GM12878 (cell line): ENCODE measurements at regions not wholly inside any gene's neighbourhood (a gene's known extent, or its start where the extent isn't known, plus 50 kb on each side); places are given as distances from the start of the nearest gene placed in this dataset.

ENCODE experiments used
- ATAC-seq: fragments of 200-7000 bp; cut with Tn5 transposase; 3 replicates; pipeline ENCODE4 v1.9.1; 2020; ENCODE audit warnings: mild to moderate bottlenecking, moderate library complexity
- BruUV-seq: library from RNA; stranded (reverse); fragments of 400-500 nt; replicated peaks from 2 replicates; lab custom pipeline; 2021; lab: Mats Ljungman, UMichigan
- CTCF ChIA-PET: fragments of 300-600 bp; sonication (Branson Sonifier 250); formaldehyde crosslinking; extraction: SDS; loops from one replicate; lab custom pipeline; 2021; ENCODE audit warnings: inconsistent platforms; lab: Yijun Ruan, JAX
- POLR2A ChIA-PET: fragments of 350-600 bp; formaldehyde crosslinking; extraction: SDS; loops from one replicate; lab custom pipeline; 2021; ENCODE audit warnings: inconsistent platforms; lab: Charles Lee
- RAD21 ChIA-PET: fragments of 300-600 bp; sonication (Branson Sonifier 250); formaldehyde crosslinking; loops from one replicate; lab custom pipeline; 2023; ENCODE audit warnings: antibody characterized with exemption; ENCODE audit not compliant: unreplicated experiment; lab: Charles Lee
- SMC1A ChIA-PET: fragments of 300-600 bp; sonication (Branson Sonifier 250); formaldehyde crosslinking; loops from one replicate; lab custom pipeline; 2023; ENCODE audit not compliant: unreplicated experiment, uncharacterized antibody; lab: Charles Lee
- DNase-seq: peaks from one replicate; pipeline ENCODE4 v3.0.0-alpha.2; 2011; ENCODE audit warnings: low read depth, low spot score
- FAIRE-seq: peaks from 3 replicates; lab custom pipeline; 2011; peaks lifted over from hg19 to GRCh38; lab: Jason Lieb, UNC
- H2AFZ ChIP-seq: 2 replicates; pipeline ENCODE4 v1.6.0; 2011; ENCODE audit warnings: low read depth, low read length, control low read depth; ENCODE audit not compliant: control insufficient read depth
- H3K27ac ChIP-seq: 2 replicates; pipeline ENCODE4 v1.5.1; 2011; ENCODE audit warnings: control low read depth; ENCODE audit not compliant: control insufficient read depth, insufficient read depth
- H3K27me3 ChIP-seq, 2 experiments: replicated peaks in 1 of 2; 2 replicates each; pipeline versions ENCODE4 v1.6.0 to v1.6.1; 2011; ENCODE audit warnings: low read length in 1 of 2; ENCODE audit not compliant: control insufficient read depth in 2 of 2, insufficient read depth in 2 of 2
- H3K36me3 ChIP-seq, 2 experiments: 2 replicates each; pipeline ENCODE4 v1.5.1; 2011; ENCODE audit warnings: low read length in 1 of 2; ENCODE audit not compliant: control insufficient read depth in 2 of 2, insufficient read depth in 2 of 2
- H3K4me1 ChIP-seq: 2 replicates; pipeline ENCODE4 v1.6.1; 2011; ENCODE audit warnings: mild to moderate bottlenecking, low read length, moderate library complexity, mixed read lengths; ENCODE audit not compliant: control insufficient read depth, insufficient read depth
- H3K4me2 ChIP-seq: 2 replicates; pipeline ENCODE4 v1.6.0; 2011; ENCODE audit warnings: control low read depth; ENCODE audit not compliant: control insufficient read depth, insufficient read depth
- H3K4me3 ChIP-seq: fragments of 200-600 bp; sonication (generic); 2 replicates; pipeline ENCODE4 v1.5.1; 2016
- H3K79me2 ChIP-seq: 2 replicates; pipeline ENCODE4 v1.6.0; 2011; ENCODE audit warnings: low read length; ENCODE audit not compliant: control insufficient read depth, insufficient read depth
- H3K9ac ChIP-seq: 2 replicates; pipeline ENCODE4 v1.8.0; 2011; ENCODE audit warnings: low read length, control low read depth, mixed read lengths; ENCODE audit not compliant: control insufficient read depth, insufficient read depth
- H3K9me3 ChIP-seq: replicated peaks from 3 replicates; pipeline ENCODE4 v1.5.1; 2011; ENCODE audit warnings: mild to moderate bottlenecking, low read length; ENCODE audit not compliant: control insufficient read depth, insufficient read depth
- H4K20me1 ChIP-seq: 2 replicates; pipeline ENCODE4 v1.6.0; 2011; ENCODE audit not compliant: control insufficient read depth, insufficient read depth
- BCL11A ChIP-seq: IDR thresholded peaks from 2 replicates; pipeline ENCODE4 v1.6.1; 2011; ENCODE audit warnings: low read depth, low read length
- CREM ChIP-seq: IDR thresholded peaks from 2 replicates; pipeline ENCODE4 v1.6.1; 2014; ENCODE audit warnings: antibody characterized with exemption, low read depth
- EED ChIP-seq: sonication (generic); IDR thresholded peaks from 2 replicates; pipeline ENCODE4 v1.6.1; 2016; ENCODE audit warnings: antibody characterized with exemption, low read depth
- EZH2 ChIP-seq: IDR thresholded peaks from 2 replicates; pipeline ENCODE4 v1.6.1; 2012; ENCODE audit warnings: low read depth, mild to moderate bottlenecking, control low read depth, inconsistent platforms, low read length, borderline replicate concordance; ENCODE audit not compliant: control insufficient read depth
- FOS ChIP-seq: IDR thresholded peaks from 3 replicates; pipeline ENCODE4 v1.6.1; 2011; ENCODE audit warnings: borderline replicate concordance; ENCODE audit not compliant: insufficient read length; ENCODE audit errors: extremely low read depth
- HDAC6 ChIP-seq: fragments of 200-600 bp; sonication (generic); IDR thresholded peaks from one replicate; pipeline ENCODE4 v1.8.0; 2017; ENCODE audit warnings: antibody characterized with exemption; ENCODE audit not compliant: unreplicated experiment
- MEF2A ChIP-seq: IDR thresholded peaks from 2 replicates; pipeline ENCODE4 v1.6.1; 2011; ENCODE audit warnings: low read depth, mild to moderate bottlenecking, low read length, moderate library complexity; ENCODE audit not compliant: insufficient read depth
- MYC ChIP-seq: IDR thresholded peaks from 2 replicates; pipeline ENCODE4 v1.6.1; 2011; ENCODE audit warnings: mild to moderate bottlenecking, low read length, moderate library complexity, inconsistent platforms; ENCODE audit not compliant: insufficient read depth, insufficient replicate concordance, insufficient read length, severe bottlenecking
- RBBP5 ChIP-seq: fragments of 200-600 bp; sonication (generic); conservative IDR thresholded peaks from 2 replicates; pipeline ENCODE4 v1.6.1; 2016
- SMAD5 ChIP-seq: IDR thresholded peaks from 2 replicates; pipeline ENCODE4 v1.6.1; 2016; ENCODE audit warnings: antibody characterized with exemption, low read depth
- ZNF217 ChIP-seq: fragments of 450-650 bp; IDR thresholded peaks from 2 replicates; pipeline ENCODE4 v1.6.1; 2017; ENCODE audit warnings: antibody characterized with exemption, mild to moderate bottlenecking
- ZNF384 ChIP-seq: IDR thresholded peaks from 2 replicates; pipeline ENCODE4 v1.6.1; 2012; ENCODE audit warnings: low read depth, mild to moderate bottlenecking, low read length, improper control_type of control experiment, borderline replicate concordance
- WGBS: methylation state at CpG from one replicate; pipeline ENCODE4 v1.1.6; 2016; ENCODE audit warnings: low lambda C conversion rate; ENCODE audit not compliant: insufficient replicate concordance, insufficient coverage; ENCODE audit errors: missing lambda C conversion rate; 5-methylcytosine and 5-hydroxymethylcytosine counted together
- in situ Hi-C: fragments of 300-500 bp; cut with MboI; formaldehyde crosslinking; loops from 9 replicates; pipeline ENCODE4 v1.14.3; 2018; ENCODE audit warnings: mixed read lengths
- intact Hi-C: fragments of 100-400 bp; cut with micrococcal nuclease; formaldehyde crosslinking; loops from one replicate; pipeline ENCODE4 v1.14.2; 2022; ENCODE audit not compliant: unreplicated experiment
- TF ChIP-seq, protein P1 (sequence below): fragments of 450-650 bp; IDR thresholded peaks from 2 replicates; pipeline ENCODE4 v1.6.1; 2014; ENCODE audit warnings: mild to moderate bottlenecking
- TF ChIP-seq, protein P2 (sequence below): fragments of 450-650 bp; IDR thresholded peaks from 2 replicates; pipeline ENCODE4 v1.6.1; 2017; ENCODE audit warnings: low read depth, mild to moderate bottlenecking, moderate library complexity

GRCh38 chr6:167548451-167548850, 223.6 kb downstream of the TTLL2 start:
- ChIA-PET CTCF (no interaction called here), POLR2A (no interaction called here), RAD21 (no interaction called here), SMC1A (no interaction called here)
- no peak for FAIRE-seq
- no peak for ATAC-seq
- in situ Hi-C loops (no loop called here), intact Hi-C loops (no loop called here)
- Histone ChIP-seq H3K4me2 (no peak overlapping the region), H3K27ac (no peak overlapping the region), H3K4me1 (no peaks in the 10 kb centered on the region), H3K36me3 (no peaks in the 10 kb centered on the region), H4K20me1 (no peaks in the 10 kb centered on the region), H3K27me3 (no peaks in the 10 kb centered on the region), H3K9me3 (no peaks in the 10 kb centered on the region), H2AFZ (no peak overlapping the region), H3K4me3 (no peak overlapping the region), H3K79me2 (no peaks in the 10 kb centered on the region), H3K9ac (no peak overlapping the region)
- TF ChIP-seq ZNF384: no peak
- WGBS: 64% methylated on average over 5 of the region's 5 CpGs
- DNase-seq: no peak
- no TSS peak for BruUV-seq

- CTCF ChIA-PET: no interaction called here
- Histone ChIP-seq H3K27ac (no peak overlapping the region), H3K36me3 (no peaks in the 10 kb centered on the region), H3K27me3 (no peaks in the 10 kb centered on the region), H3K9ac (no peak overlapping the region), H3K4me2 (no peak overlapping the region), H2AFZ (no peak overlapping the region), H3K79me2 (no peaks in the 10 kb centered on the region), H4K20me1 (no peaks in the 10 kb centered on the region), H3K4me3 (no peak overlapping the region), H3K9me3 (no peaks in the 10 kb centered on the region), H3K4me1 (no peaks in the 10 kb centered on the region)
- BruUV-seq: no TSS peak
- RAD21 ChIA-PET: no interaction called here
- 32% methylated on average over 9 of the region's 9 CpGs for WGBS
- FAIRE-seq: no peak
- in situ Hi-C loops (no loop called here), intact Hi-C loops (no loop called here)
- DNase-seq: no peak
- no peak for ATAC-seq
- POLR2A ChIA-PET: no interaction called here
- SMC1A ChIA-PET: no interaction called here
- TF ChIP-seq EZH2 (no peak), EED (no peak), MEF2A (no peak), SMAD5 (no peak), ZNF217 (no peak), HDAC6 (no peak), CREM (no peak), FOS (no peak), BCL11A (no peak), MYC (no peak), RBBP5 (no peak)
- TF ChIP-seq, protein P1, sequence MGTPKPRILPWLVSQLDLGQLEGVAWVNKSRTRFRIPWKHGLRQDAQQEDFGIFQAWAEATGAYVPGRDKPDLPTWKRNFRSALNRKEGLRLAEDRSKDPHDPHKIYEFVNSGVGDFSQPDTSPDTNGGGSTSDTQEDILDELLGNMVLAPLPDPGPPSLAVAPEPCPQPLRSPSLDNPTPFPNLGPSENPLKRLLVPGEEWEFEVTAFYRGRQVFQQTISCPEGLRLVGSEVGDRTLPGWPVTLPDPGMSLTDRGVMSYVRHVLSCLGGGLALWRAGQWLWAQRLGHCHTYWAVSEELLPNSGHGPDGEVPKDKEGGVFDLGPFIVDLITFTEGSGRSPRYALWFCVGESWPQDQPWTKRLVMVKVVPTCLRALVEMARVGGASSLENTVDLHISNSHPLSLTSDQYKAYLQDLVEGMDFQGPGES: no peak
- TF ChIP-seq, protein P2, sequence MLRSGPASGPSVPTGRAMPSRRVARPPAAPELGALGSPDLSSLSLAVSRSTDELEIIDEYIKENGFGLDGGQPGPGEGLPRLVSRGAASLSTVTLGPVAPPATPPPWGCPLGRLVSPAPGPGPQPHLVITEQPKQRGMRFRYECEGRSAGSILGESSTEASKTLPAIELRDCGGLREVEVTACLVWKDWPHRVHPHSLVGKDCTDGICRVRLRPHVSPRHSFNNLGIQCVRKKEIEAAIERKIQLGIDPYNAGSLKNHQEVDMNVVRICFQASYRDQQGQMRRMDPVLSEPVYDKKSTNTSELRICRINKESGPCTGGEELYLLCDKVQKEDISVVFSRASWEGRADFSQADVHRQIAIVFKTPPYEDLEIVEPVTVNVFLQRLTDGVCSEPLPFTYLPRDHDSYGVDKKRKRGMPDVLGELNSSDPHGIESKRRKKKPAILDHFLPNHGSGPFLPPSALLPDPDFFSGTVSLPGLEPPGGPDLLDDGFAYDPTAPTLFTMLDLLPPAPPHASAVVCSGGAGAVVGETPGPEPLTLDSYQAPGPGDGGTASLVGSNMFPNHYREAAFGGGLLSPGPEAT: no peak
These were observed 224.3 kb downstream of the TTLL2 start for GRCh38 chr6:167549213-167549612.
